A172 (cell line): ENCODE measurements at regions not wholly inside any gene's neighbourhood (a gene's known extent, or its start where the extent isn't known, plus 50 kb on each side); places are given as distances from the start of the nearest gene placed in this dataset.

ENCODE experiments used
- DNase-seq: peaks from one replicate; pipeline ENCODE4 v3.0.0-alpha.2; 2015; ENCODE audit warnings: low spot score

DNA sequence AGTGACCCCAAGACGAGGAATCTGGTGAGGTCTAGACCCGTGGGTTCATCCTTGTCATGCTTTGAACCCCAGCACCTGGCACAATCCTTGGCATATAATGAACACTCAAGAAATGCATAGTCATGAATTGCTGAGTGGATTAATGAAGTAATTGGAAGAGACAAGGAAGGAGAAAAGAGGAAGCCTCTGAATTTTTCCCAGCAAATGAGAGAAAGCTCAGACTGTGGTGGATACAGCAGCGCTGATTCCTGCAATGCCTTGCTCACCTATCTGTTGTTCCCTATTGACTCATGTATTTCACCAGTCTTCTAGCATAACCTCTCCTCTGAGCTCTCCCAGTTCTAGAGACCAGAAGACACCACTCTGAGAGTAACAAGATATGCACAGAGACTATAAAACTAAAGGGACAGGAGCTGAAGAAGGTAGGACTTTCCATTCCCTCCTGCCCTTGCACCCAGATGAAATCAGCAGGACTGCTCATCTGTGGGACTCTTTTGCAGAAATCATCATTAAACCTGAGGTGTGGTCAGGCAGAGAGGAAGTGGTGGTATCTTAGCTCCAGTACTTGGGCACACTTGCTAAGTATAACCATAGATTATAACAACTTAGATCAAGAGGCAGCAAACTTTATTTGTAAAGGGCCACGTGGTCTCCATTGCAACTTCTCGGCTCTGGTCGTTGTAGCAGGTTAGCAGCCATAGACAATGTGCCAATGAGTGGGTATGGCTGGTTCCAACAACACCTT, 102.8 kb downstream of the MAF start:
- DNase-seq = no peak

DNA sequence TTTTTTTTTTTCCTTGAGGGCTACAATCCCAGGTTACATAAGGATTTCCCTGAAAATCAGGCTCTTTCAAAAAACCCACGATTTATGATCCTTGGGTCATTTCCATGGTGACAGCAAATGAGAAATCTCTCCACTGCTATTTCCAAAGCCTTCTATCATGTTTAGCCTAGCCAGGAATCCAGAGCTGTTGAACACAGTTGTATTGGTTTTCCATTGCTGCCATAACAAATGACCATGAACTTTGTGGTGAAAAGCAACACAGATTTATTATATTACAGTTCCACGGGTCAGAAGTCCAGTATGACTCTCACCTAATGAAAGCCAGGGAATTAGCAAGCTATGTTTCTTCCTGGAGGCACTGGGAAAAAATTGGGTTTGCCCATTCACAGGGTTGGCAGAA, 106.6 kb downstream of the MAF start:
- DNase-seq = no peak

DNA sequence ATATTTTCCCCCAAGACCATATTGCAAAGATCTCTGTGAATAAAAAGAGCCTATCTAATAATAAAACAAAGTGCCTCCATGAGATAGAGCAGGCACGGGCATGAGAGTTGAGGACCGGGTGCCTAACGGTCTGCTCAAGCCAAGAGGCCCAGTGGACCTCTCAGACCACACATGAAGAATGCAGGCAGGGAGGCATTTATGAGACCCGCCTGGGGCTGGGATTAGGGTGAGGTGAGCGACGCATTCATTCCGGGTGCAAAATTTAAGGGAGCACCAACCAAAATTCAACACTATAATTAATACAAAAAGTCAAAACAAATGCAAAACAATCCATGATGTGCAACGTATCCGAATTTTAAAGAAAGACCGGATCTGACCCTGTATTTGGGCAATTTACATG, 108.5 kb downstream of the MAF start:
- DNase-seq = no peak

DNA sequence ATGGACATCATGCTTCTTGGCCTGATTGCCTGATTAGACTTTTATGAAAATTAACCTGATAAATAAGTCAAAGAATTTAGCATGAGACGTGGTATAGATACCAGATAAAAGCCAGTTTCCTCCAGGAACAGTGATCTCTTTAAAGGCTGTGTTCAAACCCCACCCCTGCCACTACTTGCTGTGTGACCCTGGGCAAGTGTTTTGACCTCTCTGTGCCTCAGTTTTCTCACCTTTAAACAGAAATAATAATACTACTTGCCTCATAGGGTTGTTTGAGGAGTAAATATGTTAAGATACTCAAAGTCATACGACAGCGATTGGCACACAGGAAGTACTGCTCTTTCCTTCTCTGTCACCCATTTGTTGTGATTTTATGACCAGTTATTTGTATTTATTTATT, 115.5 kb downstream of the MAF start:
- DNase-seq = no peak

DNA sequence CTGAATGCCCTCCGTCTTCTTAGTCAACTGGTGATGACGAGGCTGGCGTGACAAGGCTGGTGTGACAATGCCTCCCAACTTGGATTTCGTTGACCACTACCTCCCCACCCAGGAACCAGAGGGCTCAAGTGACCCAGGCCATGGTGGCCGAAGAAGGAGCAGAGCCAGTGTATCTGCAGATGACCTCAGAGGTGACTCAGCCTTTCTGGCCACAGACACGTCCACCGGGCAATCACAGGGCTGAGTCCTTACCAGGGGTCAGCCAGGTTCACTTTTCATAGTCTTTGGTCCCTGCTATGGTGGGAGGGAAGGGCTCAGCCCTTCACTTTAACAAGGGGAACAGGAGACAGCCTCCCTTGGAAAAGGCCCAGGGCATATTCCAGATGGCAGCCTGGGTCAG, 116.3 kb downstream of the MAF start:
- no peak for DNase-seq

DNA sequence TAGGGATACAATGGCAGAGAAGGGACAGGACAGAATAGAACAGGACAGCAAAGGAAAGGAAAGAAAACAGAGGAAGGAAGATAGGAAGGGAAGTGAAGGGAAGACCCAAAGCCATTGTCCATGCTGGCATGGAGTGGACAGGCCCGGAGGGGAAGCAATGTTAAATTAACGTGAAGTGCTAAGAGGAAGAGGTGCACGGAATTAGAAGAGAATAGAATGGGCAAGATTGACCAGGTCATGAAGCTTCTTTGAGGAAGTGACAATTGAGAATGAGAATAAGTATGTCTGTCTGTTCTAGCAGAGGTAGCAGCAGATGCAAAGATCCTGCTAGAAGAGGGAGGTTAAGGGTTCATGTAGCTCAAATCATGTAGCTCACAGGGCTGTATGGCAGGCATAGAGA, 117.2 kb downstream of the MAF start:
- no peak for DNase-seq

DNA sequence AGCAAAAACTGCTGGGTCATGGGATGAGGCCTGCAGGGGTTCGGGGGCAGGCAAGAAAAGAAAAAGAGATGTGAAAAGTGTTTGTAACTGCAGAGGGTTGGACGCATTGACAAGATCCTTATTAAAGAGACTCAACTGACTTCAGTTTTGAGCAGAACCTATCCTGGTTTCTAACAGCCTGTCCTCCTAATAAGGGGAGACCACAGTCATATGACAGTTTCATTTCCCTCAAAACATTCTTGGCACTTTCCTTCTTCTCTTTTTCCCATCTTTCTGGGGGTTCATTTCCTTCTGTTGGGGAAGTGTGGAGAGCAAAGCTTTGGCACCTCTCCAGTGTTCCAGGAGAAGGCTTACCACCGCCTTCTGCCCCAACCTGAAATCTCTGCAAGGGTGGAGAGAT, 118.5 kb downstream of the MAF start:
- no peak for DNase-seq

DNA sequence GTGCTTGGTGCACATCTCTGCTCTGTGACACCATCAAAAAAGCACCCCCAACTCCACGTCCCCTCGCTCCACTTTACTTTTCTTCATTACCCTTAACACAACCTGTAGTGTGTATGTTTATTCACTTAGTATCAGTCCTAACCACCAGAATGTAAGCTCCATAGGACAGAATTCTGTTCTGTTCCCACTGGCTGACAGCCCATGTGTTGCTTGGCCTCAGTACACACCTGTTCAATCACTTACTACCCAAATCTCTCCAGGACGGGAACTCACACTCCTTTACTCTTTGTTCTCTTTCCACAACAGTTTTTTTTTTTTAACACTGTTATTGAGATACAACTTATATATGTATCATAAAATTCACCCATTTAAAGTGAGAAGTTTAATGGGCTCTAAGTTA, 119.6 kb downstream of the MAF start:
- no peak for DNase-seq

DNA sequence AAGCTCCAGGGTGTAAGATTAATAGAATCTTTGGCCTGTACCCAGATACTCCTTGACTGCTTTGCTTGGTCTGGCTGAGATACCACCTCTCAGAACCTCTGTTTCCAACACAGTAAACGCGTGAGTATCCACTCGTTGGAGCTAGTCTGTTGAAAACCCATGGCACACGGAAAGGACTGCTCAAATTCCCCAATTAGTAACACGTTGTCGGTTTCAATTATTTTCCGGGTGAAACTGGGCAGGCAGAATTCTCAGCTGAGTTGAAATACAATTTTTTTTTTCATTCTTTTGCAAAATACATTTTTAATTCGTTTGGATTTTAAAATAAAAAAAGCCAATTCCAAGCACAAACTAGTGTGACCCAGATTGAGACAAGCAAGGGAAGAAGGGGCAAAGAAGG, 120.5 kb downstream of the MAF start:
- DNase-seq = no peak

DNA sequence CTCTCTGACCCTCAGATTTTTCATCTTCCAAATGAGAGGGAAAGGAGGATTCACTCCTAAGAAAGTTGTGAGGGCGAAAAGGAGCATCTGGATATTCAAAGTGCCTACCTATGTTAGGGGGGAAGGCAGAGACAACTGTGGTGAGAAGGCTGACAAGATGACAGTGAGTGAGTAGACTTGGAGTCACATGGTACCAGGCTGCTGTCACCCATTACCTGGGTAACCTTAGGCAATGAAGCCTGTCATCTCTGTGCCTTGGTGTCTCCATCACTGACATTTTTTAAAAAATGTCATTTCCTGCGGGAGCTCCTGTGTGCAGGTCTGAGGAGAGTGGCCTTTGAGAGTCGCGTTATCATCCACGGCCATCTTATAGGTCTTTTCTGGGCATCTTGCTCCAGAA, 124.0 kb downstream of the MAF start:
- no peak for DNase-seq

DNA sequence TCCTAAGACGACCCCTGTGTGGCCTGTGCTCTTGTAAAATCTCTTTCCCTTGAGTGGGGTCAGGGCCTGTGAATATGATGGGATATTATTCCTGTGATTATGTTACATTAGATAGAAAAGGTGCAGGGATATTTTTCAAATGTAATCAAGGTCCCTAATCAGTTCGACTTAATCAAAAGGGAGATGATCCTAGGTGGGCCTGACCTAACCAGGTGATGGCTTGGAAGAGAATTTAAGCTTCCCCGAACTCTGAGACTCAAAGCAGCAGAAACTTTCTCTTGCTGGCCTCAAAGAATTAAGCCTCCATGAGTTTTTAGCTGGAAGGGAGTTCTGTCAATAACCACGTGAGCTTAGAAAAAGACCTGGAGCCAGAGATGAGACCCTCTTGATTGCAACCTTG, 124.7 kb downstream of the MAF start:
- no peak for DNase-seq

DNA sequence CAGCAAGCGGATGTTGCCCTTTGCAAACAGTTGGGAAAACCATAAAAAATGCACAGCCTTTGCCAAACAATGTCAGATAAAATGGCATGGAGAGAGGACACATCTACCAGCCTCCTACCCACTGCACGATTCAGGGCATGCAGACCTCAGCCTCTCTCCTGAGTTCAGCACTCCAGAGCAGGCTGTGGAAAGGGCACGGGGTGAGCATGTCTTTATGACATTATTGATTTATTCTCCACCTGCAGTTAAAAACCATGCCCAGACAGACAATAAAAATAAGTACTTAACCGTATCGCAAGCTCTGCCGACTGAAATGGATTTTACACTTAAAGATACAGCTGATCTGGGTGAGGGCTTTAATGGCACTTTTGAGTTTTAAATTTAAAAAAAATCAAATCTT, 127.1 kb downstream of the MAF start:
- no peak for DNase-seq

DNA sequence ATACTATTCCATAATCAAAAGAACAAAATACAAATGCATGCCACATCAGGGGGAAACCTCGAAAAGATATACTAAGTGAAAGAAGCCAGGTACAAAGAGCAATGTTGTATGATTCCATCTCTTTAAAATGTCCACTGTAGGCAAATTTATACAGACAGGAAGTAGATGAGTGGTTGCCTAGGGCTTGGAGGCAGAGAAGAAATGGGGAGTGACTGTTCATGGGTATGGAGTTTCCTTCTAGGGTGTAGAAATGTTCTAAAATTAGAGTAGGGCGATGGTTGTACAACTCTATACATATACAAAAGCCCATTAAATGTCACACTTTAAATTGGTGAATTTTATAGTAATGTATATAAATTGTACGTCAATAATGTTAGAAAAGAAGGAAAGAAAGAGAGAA, 128.1 kb downstream of the MAF start:
- DNase-seq = no peak

DNA sequence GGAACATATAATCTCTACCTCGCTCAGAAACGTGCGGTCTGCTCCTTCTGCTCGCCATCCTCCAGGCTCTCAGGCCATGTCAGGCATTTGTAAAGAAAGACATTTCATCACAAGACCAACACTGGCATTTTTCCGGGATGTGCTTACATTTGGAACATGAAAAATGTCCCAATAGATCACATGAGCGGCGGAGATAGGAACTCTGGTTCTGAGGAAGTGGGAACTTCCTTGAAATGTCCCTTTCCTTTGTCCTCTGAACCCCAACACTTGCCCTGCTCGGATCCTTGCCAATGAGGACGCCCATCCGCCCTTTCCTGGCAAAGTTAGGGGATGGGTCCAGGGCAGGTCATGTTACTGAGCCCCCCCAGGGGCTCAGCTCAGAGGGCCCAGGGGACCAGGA, 130.5 kb downstream of the MAF start:
- no peak for DNase-seq

DNA sequence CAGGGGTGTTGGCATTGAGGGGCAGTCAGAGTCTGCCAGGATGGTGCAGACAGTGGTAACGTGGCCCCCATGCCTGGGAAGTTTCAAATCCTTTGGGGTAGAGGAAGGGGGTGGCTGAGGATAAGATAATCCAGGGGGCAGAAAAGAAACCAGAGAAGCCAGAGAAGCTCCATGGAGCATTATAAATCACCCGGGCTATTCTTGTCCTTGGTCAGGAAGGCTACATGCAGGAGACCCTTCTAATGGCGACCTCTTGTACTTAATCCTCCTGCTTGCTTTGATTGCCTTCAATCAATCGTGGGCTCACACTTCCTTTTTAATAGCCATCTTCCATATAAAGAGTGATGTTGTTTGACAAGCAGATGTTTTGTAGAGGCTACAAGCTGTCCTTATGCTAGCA, 131.9 kb downstream of the MAF start:
- no peak for DNase-seq

DNA sequence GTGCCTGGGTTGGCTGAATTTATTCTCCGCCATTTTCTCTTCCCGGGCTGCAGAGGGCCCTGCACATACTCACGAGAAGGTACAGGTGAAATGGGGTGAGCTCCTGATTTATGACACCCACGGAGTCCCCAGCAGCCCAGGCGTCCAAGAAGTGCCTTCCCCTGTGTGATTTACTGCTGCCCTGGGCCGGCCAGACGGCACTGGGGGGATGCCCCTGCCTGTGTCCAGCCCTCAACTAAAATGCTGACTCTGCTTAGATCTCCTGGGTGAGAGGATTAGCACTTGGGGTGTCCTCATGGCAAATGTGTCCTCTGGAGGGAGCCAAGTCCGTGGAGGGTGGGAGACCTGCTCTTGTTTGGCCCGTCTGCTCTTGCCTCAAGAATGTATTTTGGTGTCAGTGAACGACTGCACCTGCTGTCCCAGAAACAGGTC, 132.4 kb downstream of the MAF start:
- no peak for DNase-seq

DNA sequence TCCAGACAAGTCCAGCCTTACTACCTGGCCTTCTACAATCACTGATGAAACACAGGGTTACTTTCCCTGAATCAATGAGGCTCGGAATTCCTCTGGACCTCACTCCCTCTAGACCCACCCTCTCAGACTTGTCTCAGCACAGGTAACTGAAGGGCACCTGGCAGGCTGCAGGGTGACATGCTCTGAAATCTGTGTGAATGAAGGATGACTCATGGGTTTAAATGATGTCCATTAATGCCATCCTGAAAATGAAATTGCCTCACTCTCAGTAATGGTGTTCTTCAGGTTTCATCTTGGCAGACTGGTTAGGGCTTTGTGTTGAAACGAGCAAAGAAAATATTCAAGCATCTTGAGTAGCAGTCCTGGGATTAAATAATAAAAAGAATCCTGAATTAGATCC, 134.4 kb downstream of the MAF start:
- no peak for DNase-seq

DNA sequence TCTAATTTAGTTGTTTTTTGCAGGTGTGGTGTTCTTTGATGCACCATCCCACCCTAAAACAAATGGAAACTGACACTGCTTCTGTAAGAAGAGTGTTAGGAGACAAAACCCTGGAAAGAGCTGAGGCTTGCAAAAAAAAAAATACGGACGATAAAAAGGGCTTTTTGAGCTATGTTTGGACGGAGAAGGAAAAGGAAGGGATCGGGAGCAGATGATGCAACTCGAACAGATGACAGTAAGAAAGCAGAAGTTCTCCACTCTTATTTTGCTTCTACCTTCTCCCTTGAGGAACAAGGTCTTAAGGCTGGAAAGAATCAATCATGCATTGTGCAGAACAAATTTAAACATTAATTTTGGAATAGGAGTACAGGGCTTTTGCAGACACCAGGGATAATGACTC, 136.7 kb downstream of the MAF start:
- no peak for DNase-seq

DNA sequence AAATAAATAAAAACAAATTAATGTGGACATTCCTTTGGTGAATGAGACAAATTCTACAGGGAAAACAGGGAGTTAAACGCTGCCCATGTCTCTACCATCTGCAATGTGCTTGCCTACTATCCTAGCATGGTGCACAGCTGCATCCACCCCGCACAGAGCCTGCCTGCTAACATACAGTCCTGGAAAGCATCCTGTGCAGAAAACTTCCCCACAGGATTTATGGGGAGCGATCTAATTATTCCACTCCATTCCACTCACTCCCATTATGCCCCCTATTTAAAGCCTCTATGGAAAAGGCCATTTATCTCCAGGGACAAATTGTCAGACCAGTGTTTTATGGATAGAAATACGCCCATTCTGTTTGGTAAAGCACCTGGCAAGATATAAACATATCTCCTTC, 144.5 kb downstream of the MAF start:
- no peak for DNase-seq

DNA sequence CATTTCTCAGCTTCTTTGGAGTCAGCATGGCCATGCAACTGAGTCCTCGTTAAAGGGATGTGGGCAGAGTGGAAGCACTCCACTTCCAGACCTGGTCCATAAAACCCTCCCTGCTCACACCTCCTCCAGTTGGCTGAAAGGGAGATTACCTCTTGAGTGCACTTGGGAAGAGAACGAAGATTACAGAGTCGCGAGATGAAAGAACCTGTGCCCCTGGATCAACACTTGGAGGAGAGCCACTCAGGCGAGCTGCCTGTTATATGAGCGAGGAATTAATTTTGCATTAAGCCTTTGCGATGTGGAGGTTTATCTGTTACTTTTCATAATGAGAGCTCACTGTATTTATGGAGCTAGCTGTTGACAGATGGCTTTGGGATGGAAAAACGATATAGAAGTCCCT, 147.9 kb downstream of the MAF start:
- DNase-seq = no peak

DNA sequence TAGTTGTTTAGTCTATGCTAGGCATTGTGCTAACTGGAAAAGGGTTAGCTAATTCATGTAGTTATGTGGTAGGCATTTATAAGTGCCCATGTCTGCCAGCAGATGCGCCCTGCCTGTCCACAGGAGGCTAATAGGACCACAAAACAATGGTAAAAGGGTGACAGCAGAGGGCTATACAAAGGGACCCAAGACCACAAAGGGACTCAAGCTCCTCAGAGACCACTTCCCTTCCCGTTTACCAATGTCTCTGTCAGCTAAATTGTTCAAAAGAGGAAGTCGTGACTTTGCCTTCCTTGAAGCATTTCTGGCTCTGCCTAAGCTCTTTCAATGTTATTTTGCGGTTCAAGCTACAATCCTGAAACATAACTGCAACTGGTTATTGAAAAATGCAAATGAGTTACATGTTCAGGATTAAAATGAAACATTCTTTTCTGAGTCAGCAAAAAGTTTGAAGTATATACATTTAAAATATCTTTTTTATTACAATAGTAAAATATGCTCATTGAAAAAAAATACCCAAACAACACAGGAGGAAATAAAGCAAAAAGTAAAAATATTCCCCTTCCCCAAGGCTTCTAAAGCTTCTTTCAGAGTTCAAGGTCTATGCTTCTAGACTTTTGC, 149.2 kb downstream of the MAF start:
- no peak for DNase-seq

DNA sequence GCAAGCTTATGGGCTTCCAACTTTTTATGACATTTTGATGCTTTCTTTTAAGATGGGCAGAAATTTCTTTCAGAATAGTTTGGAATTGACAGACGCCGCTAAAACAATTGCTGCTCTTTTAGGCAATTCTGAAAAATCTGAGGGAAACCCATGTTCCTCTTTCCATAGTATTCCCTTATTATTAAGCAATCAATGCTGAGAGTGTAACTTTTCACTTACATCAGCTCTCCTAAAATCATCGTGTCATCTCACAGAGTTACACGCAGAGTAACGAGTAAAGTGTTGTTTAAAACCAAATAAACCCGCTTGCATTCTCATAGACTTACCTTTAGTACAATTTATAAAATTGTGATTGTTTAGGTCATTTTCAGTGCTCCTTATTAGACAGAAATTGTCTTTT, 150.6 kb downstream of the MAF start:
- no peak for DNase-seq

DNA sequence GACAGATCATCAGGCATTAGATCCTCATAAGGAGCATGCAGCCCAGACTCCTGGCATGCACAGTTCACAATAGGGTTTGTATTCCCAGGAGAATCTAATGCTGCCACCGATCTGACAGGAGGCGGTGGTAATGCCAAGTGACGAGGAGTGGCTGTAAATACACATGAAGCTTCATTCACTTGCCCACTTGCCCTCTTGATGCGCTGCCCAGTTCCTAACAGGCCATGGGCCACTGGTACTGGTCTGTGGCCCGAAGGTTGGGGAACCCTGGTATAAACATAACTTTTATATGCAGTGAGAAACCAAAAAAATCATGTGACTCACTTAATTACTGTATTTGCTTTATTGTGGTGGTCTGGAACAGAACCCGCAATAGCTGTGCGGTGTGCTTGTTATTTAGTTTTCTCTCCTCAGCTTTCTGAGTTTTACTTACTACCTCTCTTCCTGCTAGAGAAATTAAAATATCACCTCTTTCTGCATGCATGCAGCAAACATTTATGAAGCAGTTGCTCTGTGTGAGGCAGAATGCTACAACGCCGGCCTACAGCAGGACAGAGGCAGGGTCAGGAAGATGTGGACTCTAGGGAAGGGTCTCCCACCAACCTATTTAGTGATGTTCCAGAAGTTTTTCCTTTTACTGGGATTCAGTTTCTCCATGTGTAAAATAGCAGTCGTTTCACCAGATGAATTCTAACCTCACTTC, 151.3 kb downstream of the MAF start:
- DNase-seq = no peak
